Muscle of leg (tissue), 3 donors: ENCODE measurements at regions not wholly inside any gene's neighbourhood (a gene's known extent, or its start where the extent isn't known, plus 50 kb on each side); places are given as distances from the start of the nearest gene placed in this dataset.
A peak's percentile ranks its signal among the peaks of the same experiment; 100 is the strongest.

Experiments used
- DNase-seq: peaks from one replicate; pipeline ENCODE4 v3.0.0; 2013
- H3K27ac ChIP-seq: one replicate; pipeline ENCODE4 v1.5.1; 2013; ENCODE audit warnings: mild to moderate bottlenecking, low read length, control low read depth
- H3K27me3 ChIP-seq: one replicate; pipeline ENCODE4 v1.6.1; 2013; ENCODE audit warnings: low read length; ENCODE audit not compliant: control insufficient read depth, insufficient read depth
- H3K36me3 ChIP-seq: one replicate; pipeline ENCODE4 v1.6.1; 2013; ENCODE audit warnings: low read length; ENCODE audit not compliant: control insufficient read depth, insufficient read depth
- H3K4me1 ChIP-seq: one replicate; pipeline ENCODE4 v1.6.1; 2013; ENCODE audit warnings: low read length; ENCODE audit not compliant: control insufficient read depth, insufficient read depth
- H3K4me3 ChIP-seq: one replicate; pipeline ENCODE4 v1.5.1; 2013; ENCODE audit warnings: low read length, control low read depth
- H3K9me3 ChIP-seq: replicated peaks from 2 replicates; pipeline ENCODE4 v1.6.1; 2013; ENCODE audit warnings: low read depth, low read length; ENCODE audit not compliant: control insufficient read depth
- WGBS: methylation state at CpG from one replicate; pipeline ENCODE4 v1.1.5; 2013; ENCODE audit warnings: missing lambda C conversion rate; ENCODE audit not compliant: insufficient coverage; 5-methylcytosine and 5-hydroxymethylcytosine counted together

DNA sequence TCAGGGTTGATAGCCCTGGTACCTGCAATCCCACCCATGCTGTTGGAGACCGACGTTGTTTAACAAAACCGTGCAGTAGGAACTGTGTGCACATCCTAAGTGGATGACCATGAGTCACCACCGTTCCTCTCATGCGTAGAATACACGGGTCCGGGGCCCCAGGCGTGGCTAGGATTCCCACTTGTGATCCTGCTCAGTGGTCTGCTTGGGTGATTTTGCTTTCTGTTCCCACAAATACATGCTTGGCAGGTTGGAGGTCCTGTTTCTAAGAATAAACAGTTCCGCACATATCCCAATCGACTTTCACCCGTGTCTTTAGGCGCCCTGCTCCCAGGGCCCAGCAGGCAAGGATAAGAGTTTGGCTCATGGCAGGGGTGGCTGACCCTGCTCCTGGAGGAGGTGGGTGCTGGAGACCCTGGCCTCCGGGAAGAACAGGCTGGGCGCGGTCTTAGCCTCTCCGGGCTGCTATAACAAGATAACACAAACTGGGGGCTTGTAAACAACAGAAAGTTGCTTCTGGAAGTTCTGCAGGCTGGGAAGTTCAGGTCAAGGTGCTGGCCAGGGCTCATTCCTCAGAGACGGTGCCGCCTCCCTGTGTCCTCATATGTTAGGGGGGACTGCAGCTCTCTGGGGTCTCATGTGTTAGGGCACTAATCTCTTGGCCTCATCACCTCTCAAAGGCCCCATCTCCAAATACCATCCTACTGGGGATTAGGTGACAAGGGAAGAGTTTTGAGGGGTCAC, 1028.3 kb downstream of the BRD1 start:
- Histone ChIP-seq H3K27ac (no peak overlapping the region), H3K4me3 (no peak overlapping the region), H3K9me3 (no peaks in the 10 kb centered on the region), H3K36me3 (no peaks in the 10 kb centered on the region), H3K27me3 (no peaks in the 10 kb centered on the region), H3K4me1 (peaks cover 15% of the 10 kb centered on the region)
- DNase-seq: no peak
- 90% methylated on average over 13 of the region's 18 CpGs for WGBS

GRCh38 chr22:48798281-48799226, 1029.1 kb downstream of the BRD1 start:
- Histone ChIP-seq H3K4me3 (no peak overlapping the region), H3K27me3 (no peaks in the 10 kb centered on the region), H3K36me3 (no peaks in the 10 kb centered on the region), H3K9me3 (no peaks in the 10 kb centered on the region), H3K4me1 (peaks cover 15% of the 10 kb centered on the region), H3K27ac (no peak overlapping the region)
- WGBS: 87% methylated on average over 30 of the region's 31 CpGs
- no peak for DNase-seq

- DNase-seq: no peak
- Histone ChIP-seq H3K27me3 (no peaks in the 10 kb centered on the region), H3K27ac (no peak overlapping the region), H3K9me3 (no peaks in the 10 kb centered on the region), H3K4me3 (no peak overlapping the region), H3K4me1 (peaks cover 15% of the 10 kb centered on the region), H3K36me3 (no peaks in the 10 kb centered on the region)
- 85% methylated on average over 6 of the region's 8 CpGs for WGBS
Observed at GRCh38 chr22:48797731-48798130, 1029.9 kb downstream of the BRD1 start.

DNA sequence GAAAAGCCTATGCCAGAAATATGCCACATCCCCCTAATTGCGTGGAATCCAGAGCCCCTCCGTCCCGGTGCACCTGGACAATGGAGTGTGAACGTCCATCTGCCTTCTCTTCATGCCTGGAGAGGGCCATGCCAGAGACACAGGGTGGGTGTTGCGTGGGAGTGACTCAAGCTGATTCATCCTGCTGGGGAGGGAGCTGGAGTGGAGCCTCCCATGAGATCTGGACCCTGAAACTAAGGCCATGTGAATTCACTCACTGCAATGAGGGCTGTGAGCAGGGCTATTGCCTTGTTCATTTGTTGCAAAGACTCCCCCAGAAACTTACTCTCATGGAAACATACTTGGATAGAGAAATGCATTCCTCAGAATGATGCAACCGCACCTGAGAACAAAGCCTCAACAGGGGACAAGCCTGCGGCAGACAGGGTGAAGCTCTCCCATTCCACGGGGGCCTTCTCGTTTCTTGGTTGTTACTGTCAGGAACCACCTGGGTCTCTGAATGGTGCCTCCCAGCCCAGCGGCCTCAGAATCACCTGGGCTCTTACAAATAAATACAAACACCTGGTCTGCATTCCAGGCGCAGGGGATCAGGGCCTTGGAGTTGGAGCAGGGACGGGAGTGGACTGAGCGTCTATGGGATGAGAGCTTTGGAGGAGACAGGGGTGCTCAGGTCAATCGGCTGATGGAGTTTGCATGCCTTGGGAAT, 1031.2 kb downstream of the BRD1 start:
- H3K4me3 ChIP-seq: no peak overlapping the region
- no peaks in the 10 kb centered on the region for H3K9me3 ChIP-seq
- H3K27ac ChIP-seq: no peak overlapping the region
- DNase-seq: no peak
- H3K4me1 ChIP-seq: peaks cover 15% of the 10 kb centered on the region
- no peaks in the 10 kb centered on the region for H3K36me3 ChIP-seq
- WGBS: 52% methylated on average over 6 of the region's 14 CpGs
- no peaks in the 10 kb centered on the region for H3K27me3 ChIP-seq

- Histone ChIP-seq H3K4me1 (peaks cover 15% of the 10 kb centered on the region), H3K27ac (no peak overlapping the region), H3K4me3 (no peak overlapping the region), H3K36me3 (no peaks in the 10 kb centered on the region), H3K27me3 (no peaks in the 10 kb centered on the region), H3K9me3 (no peaks in the 10 kb centered on the region)
- peak; percentile 80 for DNase-seq
- WGBS: no CpG with 5 or more reads among the region's 2 CpGs
Observed at GRCh38 chr22:48795664-48796063, 1032.0 kb downstream of the BRD1 start.

DNA sequence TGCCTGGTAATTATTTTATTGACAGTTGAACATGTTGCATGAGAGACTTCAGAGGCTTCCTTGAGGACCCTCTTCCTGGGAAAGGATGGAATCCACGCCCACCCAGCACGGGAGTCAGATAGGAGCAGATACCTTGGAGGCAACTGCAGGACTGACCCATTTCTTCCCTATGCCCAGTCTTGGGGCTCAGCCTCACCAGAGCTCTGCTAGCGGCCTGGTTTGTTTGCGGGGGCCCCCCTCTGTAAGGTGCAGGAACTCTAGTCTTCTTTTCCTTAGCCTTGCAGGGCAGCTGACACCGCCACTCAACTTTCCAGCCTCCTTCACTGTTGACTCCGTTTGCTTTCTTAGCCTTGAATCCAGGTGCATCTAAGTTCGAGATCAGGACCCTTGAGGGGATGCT, 1032.8 kb downstream of the BRD1 start:
- Histone ChIP-seq H3K4me1 (peaks cover 15% of the 10 kb centered on the region), H3K4me3 (no peak overlapping the region), H3K9me3 (no peaks in the 10 kb centered on the region), H3K27me3 (no peaks in the 10 kb centered on the region), H3K36me3 (no peaks in the 10 kb centered on the region), H3K27ac (no peak overlapping the region)
- no peak for DNase-seq
- 73% methylated on average over 4 of the region's 7 CpGs for WGBS

DNA sequence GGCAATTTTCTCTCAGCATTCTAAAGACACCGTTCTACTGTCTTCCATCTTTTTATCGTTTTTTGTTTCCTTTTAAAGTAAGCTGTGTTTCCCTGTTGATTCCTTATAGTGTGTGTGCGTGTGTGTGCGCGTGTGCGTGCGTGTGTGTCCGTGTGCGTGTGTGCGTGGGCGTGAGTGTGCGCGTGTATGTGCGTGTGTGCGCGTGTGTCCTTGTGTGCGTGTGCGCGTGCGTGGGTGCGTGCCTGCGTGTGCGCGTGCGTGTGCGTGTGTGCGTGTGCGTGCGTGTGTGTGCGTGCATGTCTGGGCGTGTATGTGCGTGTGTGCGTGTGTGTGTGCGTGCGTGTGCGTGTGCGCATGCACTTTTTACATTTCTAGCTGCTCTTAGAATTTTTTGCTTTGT, 1033.7 kb downstream of the BRD1 start:
- Histone ChIP-seq H3K27ac (no peak overlapping the region), H3K4me1 (peaks cover 15% of the 10 kb centered on the region), H3K9me3 (no peaks in the 10 kb centered on the region), H3K4me3 (no peak overlapping the region), H3K36me3 (no peaks in the 10 kb centered on the region), H3K27me3 (no peaks in the 10 kb centered on the region)
- 69% methylated on average over 11 of the region's 37 CpGs for WGBS
- DNase-seq: no peak

GRCh38 chr22:48786679-48786996, 1041.0 kb downstream of the BRD1 start:
- Histone ChIP-seq H3K9me3 (no peaks in the 10 kb centered on the region), H3K4me1 (peaks cover 6% of the 10 kb centered on the region), H3K36me3 (no peaks in the 10 kb centered on the region), H3K4me3 (no peak overlapping the region), H3K27ac (no peak overlapping the region), H3K27me3 (no peaks in the 10 kb centered on the region)
- DNase-seq: no peak
- 100% methylated on average over 1 of the region's 3 CpGs for WGBS

DNA sequence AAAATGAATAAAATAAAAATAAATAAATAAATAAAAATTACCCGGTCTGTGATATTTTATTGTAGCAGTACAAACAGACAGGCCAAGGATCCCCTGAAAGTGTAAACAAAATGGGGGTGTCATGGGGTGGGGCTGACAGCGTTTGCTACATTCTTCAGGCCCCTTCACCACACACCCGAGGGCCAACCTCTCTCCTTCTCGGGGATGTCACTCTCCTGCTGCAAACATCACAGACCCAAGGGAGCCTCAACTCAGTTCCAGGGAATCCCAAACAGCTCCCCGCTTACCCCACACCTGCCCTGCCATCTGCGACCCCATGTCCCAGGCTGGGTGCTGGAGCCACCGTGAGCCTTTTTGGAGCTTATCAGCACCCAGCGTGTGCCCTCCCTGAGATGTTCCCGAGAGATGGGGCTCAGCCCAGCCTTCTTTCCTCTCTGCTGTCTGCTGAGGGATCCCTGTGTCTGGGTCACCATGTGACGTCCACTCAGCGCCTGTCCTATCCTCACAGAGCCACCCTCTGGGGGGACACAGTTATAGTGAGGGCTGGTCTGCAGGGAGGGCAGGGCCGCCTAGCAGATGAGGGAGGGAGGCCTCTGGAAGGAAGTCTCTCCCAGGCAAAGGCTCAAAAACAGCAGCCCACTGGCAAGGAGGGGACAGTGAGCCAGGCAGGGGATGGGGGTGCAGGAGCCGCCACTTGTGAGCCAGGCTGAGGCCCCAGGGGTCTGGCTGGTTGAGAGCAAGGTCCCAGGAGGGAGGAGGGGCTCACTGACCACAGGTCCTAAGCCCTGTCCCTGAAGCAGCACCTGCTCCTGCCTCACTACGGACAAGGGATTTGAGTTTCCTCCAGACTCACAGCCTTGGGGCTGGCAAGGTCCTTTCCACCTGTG, 1041.6 kb downstream of the BRD1 start:
- Histone ChIP-seq H3K4me3 (no peak overlapping the region), H3K9me3 (no peaks in the 10 kb centered on the region), H3K27ac (no peak overlapping the region), H3K4me1 (peaks cover 6% of the 10 kb centered on the region), H3K27me3 (no peaks in the 10 kb centered on the region), H3K36me3 (no peaks in the 10 kb centered on the region)
- 76% methylated on average over 10 of the region's 14 CpGs for WGBS
- DNase-seq: no peak
